ENCODE measurements at regions not wholly inside any gene's neighbourhood (a gene's known extent, or its start where the extent isn't known, plus 50 kb on each side); places are given as distances from the start of the nearest gene placed in this dataset.

DNA sequence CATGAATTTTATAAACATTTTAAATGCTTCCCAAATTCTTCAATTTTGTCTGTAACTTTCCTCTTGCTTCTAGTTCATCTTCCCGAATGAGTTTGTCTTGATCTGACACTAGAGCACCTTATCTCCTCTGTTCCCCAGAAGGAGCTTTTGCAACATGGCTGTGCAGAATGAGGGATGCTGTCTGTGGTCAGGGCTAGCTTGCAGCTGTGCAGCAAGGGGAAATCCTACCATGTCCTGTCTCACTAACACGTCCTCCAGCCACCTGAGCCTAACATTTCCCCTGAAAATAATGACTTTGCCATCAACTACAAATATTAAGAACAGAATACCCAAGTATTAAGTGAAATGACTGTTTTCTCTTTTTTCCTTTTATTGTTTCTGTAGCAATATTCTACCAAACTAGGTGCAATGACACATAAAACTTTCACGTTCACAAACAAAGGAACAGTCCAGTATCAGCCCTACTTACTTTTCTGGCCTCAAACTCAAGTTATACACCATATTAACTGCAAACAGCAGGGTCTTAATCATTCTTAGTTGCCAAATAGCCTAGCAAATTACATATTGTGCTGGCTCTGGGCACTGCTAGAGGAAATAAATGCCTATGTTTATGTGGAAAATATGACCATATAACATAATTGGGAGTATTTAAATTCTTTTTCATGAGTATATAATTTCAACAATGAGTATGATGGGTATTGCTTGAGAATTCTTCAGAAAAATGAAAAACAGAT, 423.3 kb downstream of the CMPK2 start:
- no peak overlapping the region for H2AFZ ChIP-seq (ENCODE audit: low read length)

DNA sequence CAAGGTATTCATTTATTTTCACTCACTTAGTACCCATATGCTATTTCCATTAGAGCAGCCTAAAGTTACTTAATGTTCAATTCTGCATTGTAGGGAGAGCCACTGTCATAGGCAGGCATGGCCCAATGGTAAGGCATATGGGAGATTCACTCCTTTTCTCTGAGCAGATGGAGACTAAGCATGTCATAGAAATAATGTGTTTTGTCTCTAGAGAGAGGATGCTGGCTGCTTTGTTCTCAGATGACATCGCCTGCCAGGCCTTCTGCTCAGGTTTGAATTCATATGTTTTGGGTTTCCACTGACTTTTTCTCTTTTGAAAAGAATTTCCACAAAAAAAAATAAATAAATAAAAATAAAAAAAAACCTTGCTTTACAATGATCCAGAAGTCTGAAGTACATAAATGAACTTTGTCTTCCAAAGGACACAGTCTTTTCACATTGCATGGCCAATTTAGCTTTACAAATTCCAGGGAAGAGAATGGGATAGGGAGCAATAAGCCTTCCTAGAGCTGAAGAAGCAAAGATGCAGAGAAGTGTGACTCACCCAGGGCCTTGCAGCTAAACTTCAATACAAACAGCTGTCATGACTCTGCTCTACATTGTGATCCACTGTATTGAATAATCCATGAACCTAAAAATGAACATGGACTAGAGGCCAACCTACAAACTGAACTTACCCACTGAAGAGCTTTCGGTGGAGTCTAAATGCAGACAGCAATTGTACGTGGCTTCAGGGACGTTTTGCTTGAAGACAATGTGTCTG, 422.5 kb downstream of the CMPK2 start:
- H3F3A ChIP-seq (ENCODE audit: low read depth) = no peaks in the 10 kb centered on the region
- H3K9ac ChIP-seq (ENCODE audit: low read depth, low read length, poor library complexity, severe bottlenecking) = no peak overlapping the region
- H3K4me2 ChIP-seq (ENCODE audit: low read depth, low read length, poor library complexity, severe bottlenecking) = no peak overlapping the region
- no peaks in the 10 kb centered on the region for H3K36me3 ChIP-seq (ENCODE audit: insufficient read depth, low read length)
- no peak for TF ChIP-seq EZH2phosphoT487 (IDR thresholded peaks at IDR 0.05; ENCODE audit: borderline replicate concordance)
- no peaks in the 10 kb centered on the region for H3K9me3 ChIP-seq (ENCODE audit: insufficient read depth, low read depth, low read length)
- no peaks in the 10 kb centered on the region for H3K9me2 ChIP-seq (replicated peaks; ENCODE audit: low read depth, low read length)
- H3K4me3 ChIP-seq (ENCODE audit: low read length, poor library complexity, severe bottlenecking) = no peak overlapping the region
- no peaks in the 10 kb centered on the region for H3K79me2 ChIP-seq (ENCODE audit: insufficient read depth, low read length)
- no peaks in the 10 kb centered on the region for H3K27me3 ChIP-seq (ENCODE audit: insufficient read depth, low read length, poor library complexity, severe bottlenecking)
- no peaks in the 10 kb centered on the region for H4K20me1 ChIP-seq (ENCODE audit: insufficient read depth, low read length, poor library complexity, severe bottlenecking)
- no peaks in the 10 kb centered on the region for H3K4me1 ChIP-seq (ENCODE audit: insufficient read depth, low read length, poor library complexity, severe bottlenecking)
- H2AFZ ChIP-seq (ENCODE audit: low read length) = no peak overlapping the region

More for the DNA sequence above, 423.3 kb downstream of the CMPK2 start:
- Histone ChIP-seq H3K36me3 (ENCODE audit: insufficient read depth, low read length) (no peaks in the 10 kb centered on the region), H3K4me3 (ENCODE audit: low read length, poor library complexity, severe bottlenecking) (no peak overlapping the region), H3K9me2 (replicated peaks; ENCODE audit: low read depth, low read length) (no peaks in the 10 kb centered on the region), H3K79me2 (ENCODE audit: insufficient read depth, low read length) (no peaks in the 10 kb centered on the region), H3K4me2 (ENCODE audit: low read depth, low read length, poor library complexity, severe bottlenecking) (no peak overlapping the region), H3K9ac (ENCODE audit: low read depth, low read length, poor library complexity, severe bottlenecking) (no peak overlapping the region), H3K27me3 (ENCODE audit: insufficient read depth, low read length, poor library complexity, severe bottlenecking) (no peaks in the 10 kb centered on the region), H3F3A (ENCODE audit: low read depth) (no peaks in the 10 kb centered on the region), H4K20me1 (ENCODE audit: insufficient read depth, low read length, poor library complexity, severe bottlenecking) (no peaks in the 10 kb centered on the region), H3K4me1 (ENCODE audit: insufficient read depth, low read length, poor library complexity, severe bottlenecking) (no peaks in the 10 kb centered on the region), H3K9me3 (ENCODE audit: insufficient read depth, low read depth, low read length) (no peaks in the 10 kb centered on the region)
- TF ChIP-seq, protein P1, sequence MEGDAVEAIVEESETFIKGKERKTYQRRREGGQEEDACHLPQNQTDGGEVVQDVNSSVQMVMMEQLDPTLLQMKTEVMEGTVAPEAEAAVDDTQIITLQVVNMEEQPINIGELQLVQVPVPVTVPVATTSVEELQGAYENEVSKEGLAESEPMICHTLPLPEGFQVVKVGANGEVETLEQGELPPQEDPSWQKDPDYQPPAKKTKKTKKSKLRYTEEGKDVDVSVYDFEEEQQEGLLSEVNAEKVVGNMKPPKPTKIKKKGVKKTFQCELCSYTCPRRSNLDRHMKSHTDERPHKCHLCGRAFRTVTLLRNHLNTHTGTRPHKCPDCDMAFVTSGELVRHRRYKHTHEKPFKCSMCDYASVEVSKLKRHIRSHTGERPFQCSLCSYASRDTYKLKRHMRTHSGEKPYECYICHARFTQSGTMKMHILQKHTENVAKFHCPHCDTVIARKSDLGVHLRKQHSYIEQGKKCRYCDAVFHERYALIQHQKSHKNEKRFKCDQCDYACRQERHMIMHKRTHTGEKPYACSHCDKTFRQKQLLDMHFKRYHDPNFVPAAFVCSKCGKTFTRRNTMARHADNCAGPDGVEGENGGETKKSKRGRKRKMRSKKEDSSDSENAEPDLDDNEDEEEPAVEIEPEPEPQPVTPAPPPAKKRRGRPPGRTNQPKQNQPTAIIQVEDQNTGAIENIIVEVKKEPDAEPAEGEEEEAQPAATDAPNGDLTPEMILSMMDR (conservative IDR thresholded peaks at IDR 0.05; ENCODE audit: low read length) = no peak
- no peak for TF ChIP-seq EZH2phosphoT487 (IDR thresholded peaks at IDR 0.05; ENCODE audit: borderline replicate concordance)

DNA sequence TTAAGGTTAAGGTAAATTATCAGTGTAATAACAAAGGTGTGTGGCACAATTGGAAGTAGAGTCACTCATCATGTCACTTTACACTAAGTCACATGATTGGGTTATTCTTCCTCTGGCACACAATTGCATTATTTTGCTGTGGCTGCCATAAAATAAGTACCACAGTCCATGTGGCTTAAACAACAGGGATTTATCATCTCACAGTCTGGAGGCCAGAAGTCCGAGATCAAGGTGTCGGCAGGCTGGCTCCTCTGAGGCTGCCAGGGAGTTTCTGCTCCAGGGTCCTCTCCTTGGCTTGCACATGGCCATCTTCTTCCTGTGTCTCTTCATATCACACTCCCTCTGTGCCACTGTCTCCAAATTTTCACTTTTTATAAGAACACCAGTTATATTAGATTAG, 421.2 kb downstream of the CMPK2 start:
- Histone ChIP-seq H3K4me3 (ENCODE audit: low read length, poor library complexity, severe bottlenecking) (no peak overlapping the region), H3K4me1 (ENCODE audit: insufficient read depth, low read length, poor library complexity, severe bottlenecking) (no peaks in the 10 kb centered on the region), H4K20me1 (ENCODE audit: insufficient read depth, low read length, poor library complexity, severe bottlenecking) (no peaks in the 10 kb centered on the region), H3K9me3 (ENCODE audit: insufficient read depth, low read depth, low read length) (no peaks in the 10 kb centered on the region), H2AFZ (ENCODE audit: low read length) (no peak overlapping the region), H3K36me3 (ENCODE audit: insufficient read depth, low read length) (no peaks in the 10 kb centered on the region), H3K79me2 (ENCODE audit: insufficient read depth, low read length) (no peaks in the 10 kb centered on the region), H3K9ac (ENCODE audit: low read depth, low read length, poor library complexity, severe bottlenecking) (no peak overlapping the region), H3K9me2 (replicated peaks; ENCODE audit: low read depth, low read length) (no peaks in the 10 kb centered on the region), H3K4me2 (ENCODE audit: low read depth, low read length, poor library complexity, severe bottlenecking) (no peak overlapping the region), H3F3A (ENCODE audit: low read depth) (no peaks in the 10 kb centered on the region), H3K27me3 (ENCODE audit: insufficient read depth, low read length, poor library complexity, severe bottlenecking) (no peaks in the 10 kb centered on the region)
- TF ChIP-seq EZH2phosphoT487 (IDR thresholded peaks at IDR 0.05; ENCODE audit: borderline replicate concordance) = no peak

DNA sequence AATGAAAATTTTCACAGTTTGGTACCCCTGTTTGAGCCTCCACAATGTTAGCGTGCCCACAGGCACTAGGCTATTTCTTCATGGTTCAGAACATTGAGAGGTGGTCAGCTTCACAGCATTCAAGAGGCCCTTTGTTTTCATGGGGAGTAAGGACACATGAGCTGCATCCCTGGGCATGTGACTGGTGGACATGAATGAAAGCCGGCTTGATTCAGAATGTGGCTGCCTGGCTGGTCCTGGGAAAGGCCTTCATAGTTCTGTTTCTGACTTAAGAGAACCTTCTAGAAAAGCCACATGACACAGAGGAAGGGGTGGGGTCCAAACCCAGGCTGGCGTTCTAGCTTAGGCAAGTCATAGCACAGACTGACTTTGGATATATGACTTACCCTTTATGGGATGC, 420.6 kb downstream of the CMPK2 start:
- no peak overlapping the region for H2AFZ ChIP-seq (ENCODE audit: low read length)
- H4K20me1 ChIP-seq (ENCODE audit: insufficient read depth, low read length, poor library complexity, severe bottlenecking) = no peaks in the 10 kb centered on the region
- no peaks in the 10 kb centered on the region for H3K4me1 ChIP-seq (ENCODE audit: insufficient read depth, low read length, poor library complexity, severe bottlenecking)
- H3K4me2 ChIP-seq (ENCODE audit: low read depth, low read length, poor library complexity, severe bottlenecking) = no peak overlapping the region
- H3K4me3 ChIP-seq (ENCODE audit: low read length, poor library complexity, severe bottlenecking) = no peak overlapping the region
- H3K9ac ChIP-seq (ENCODE audit: low read depth, low read length, poor library complexity, severe bottlenecking) = no peak overlapping the region
- H3K36me3 ChIP-seq (ENCODE audit: insufficient read depth, low read length) = no peaks in the 10 kb centered on the region
- H3K79me2 ChIP-seq (ENCODE audit: insufficient read depth, low read length) = no peaks in the 10 kb centered on the region
- no peaks in the 10 kb centered on the region for H3K9me2 ChIP-seq (replicated peaks; ENCODE audit: low read depth, low read length)
- no peaks in the 10 kb centered on the region for H3K9me3 ChIP-seq (ENCODE audit: insufficient read depth, low read depth, low read length)
- TF ChIP-seq EZH2phosphoT487 (IDR thresholded peaks at IDR 0.05; ENCODE audit: borderline replicate concordance) = no peak
- TF ChIP-seq, protein P1 (conservative IDR thresholded peaks at IDR 0.05; ENCODE audit: low read length) = no peak
- no peaks in the 10 kb centered on the region for H3F3A ChIP-seq (ENCODE audit: low read depth)
- no peaks in the 10 kb centered on the region for H3K27me3 ChIP-seq (ENCODE audit: insufficient read depth, low read length, poor library complexity, severe bottlenecking)

Measured in Loucy (cell line).